PC-3 (cell line): ENCODE measurements at regions not wholly inside any gene's neighbourhood (a gene's known extent, or its start where the extent isn't known, plus 50 kb on each side); places are given as distances from the start of the nearest gene placed in this dataset.
A peak's percentile ranks its signal among the peaks of the same experiment; 100 is the strongest.

ENCODE experiments used
- ATAC-seq: fragments of 200-7000 bp; cut with Tn5 transposase; 2 replicates; pipeline ENCODE4 v1.9.1; 2020; ENCODE audit warnings: mild to moderate bottlenecking, moderate library complexity
- BruUV-seq: library from RNA; stranded (reverse); fragments of 400-500 nt; replicated peaks from 2 replicates; lab custom pipeline; 2021; lab: Mats Ljungman, UMichigan
- CTCF ChIA-PET: fragments of 300-600 bp; sonication (Branson Sonifier 250); formaldehyde crosslinking; loops from one replicate; lab custom pipeline; 2022; ENCODE audit warnings: antibody characterized with exemption; lab: Charles Lee
- POLR2A ChIA-PET: fragments of 300-600 bp; sonication (Branson Sonifier 250); formaldehyde crosslinking; loops from one replicate; lab custom pipeline; 2022; ENCODE audit warnings: antibody characterized with exemption; ENCODE audit not compliant: unreplicated experiment; lab: Charles Lee
- DNase-seq: peaks from one replicate; pipeline ENCODE4 v3.0.0-alpha.2; 2015
- H2AFZ ChIP-seq: fragments of 300-600 bp; sonication (generic); 2 replicates; pipeline ENCODE4 v1.6.0; 2016; ENCODE audit warnings: antibody characterized with exemption, low read length
- H3F3A ChIP-seq: fragments of 300-600 bp; sonication (generic); one replicate; pipeline ENCODE4 v1.6.0; 2017; ENCODE audit warnings: antibody characterized with exemption, low read length, control low read depth, mild to moderate bottlenecking; ENCODE audit not compliant: unreplicated experiment
- H3K27ac ChIP-seq: fragments of 300-600 bp; sonication (generic); 2 replicates; pipeline ENCODE4 v1.5.1; 2016; ENCODE audit warnings: mild to moderate bottlenecking, low read length
- H3K27me3 ChIP-seq: fragments of 300-600 bp; sonication (generic); 2 replicates; pipeline ENCODE4 v1.6.1; 2016; ENCODE audit warnings: low read length, mixed read lengths
- H3K36me3 ChIP-seq: fragments of 300-600 bp; sonication (generic); 2 replicates; pipeline ENCODE4 v1.6.1; 2016; ENCODE audit warnings: low read depth, mixed run types, low read length, mixed read lengths
- H3K4me1 ChIP-seq: fragments of 300-600 bp; sonication (generic); 2 replicates; pipeline ENCODE4 v1.5.1; 2016; ENCODE audit warnings: low read length; ENCODE audit not compliant: insufficient read depth
- H3K4me2 ChIP-seq: fragments of 300-600 bp; sonication (generic); 2 replicates; pipeline ENCODE4 v1.6.0; 2016; ENCODE audit warnings: low read length
- H3K4me3 ChIP-seq: fragments of 300-600 bp; sonication (generic); 2 replicates; pipeline ENCODE4 v1.5.1; 2016; ENCODE audit warnings: mild to moderate bottlenecking, low read length, mixed read lengths
- H3K79me2 ChIP-seq: fragments of 300-600 bp; sonication (generic); 2 replicates; pipeline ENCODE4 v1.6.1; 2017; ENCODE audit warnings: low read length, mixed read lengths
- H3K9ac ChIP-seq: fragments of 300-600 bp; sonication (generic); 2 replicates; pipeline ENCODE4 v1.6.0; 2016; ENCODE audit warnings: mild to moderate bottlenecking, low read length
- H3K9me2 ChIP-seq: fragments of 300-600 bp; sonication (generic); replicated peaks from 2 replicates; pipeline ENCODE4 v1.6.1; 2016; ENCODE audit warnings: mixed run types, low read length, mixed read lengths
- H3K9me3 ChIP-seq: fragments of 300-600 bp; sonication (generic); 2 replicates; pipeline ENCODE4 v1.6.1; 2016; ENCODE audit warnings: low read length, mixed read lengths
- H4K20me1 ChIP-seq: fragments of 300-600 bp; sonication (generic); 2 replicates; pipeline ENCODE4 v1.6.1; 2016; ENCODE audit warnings: low read length, mixed read lengths
- CTCF ChIP-seq: fragments of 300-600 bp; sonication (generic); conservative IDR thresholded peaks from 2 replicates; pipeline ENCODE4 v1.5.1; 2017; ENCODE audit warnings: antibody characterized with exemption, low read depth, mild to moderate bottlenecking, low read length
- EZH2 ChIP-seq: fragments of 300-600 bp; sonication (generic); IDR thresholded peaks from one replicate; pipeline ENCODE4 v1.6.1; 2017; ENCODE audit warnings: antibody characterized with exemption, mild to moderate bottlenecking, low read length; ENCODE audit not compliant: unreplicated experiment
- EZH2phosphoT487 ChIP-seq: fragments of 300-600 bp; sonication (generic); IDR thresholded peaks from 2 replicates; pipeline ENCODE4 v1.6.1; 2018; ENCODE audit warnings: mild to moderate bottlenecking, antibody characterized with exemption, low read length, borderline replicate concordance
- intact Hi-C: fragments of 100-400 bp; cut with micrococcal nuclease; formaldehyde crosslinking; loops from 2 replicates; pipeline ENCODE4 v1.9.0; 2023

- no peaks in the 10 kb centered on the region for H3K9me2 ChIP-seq
- BruUV-seq: no TSS peak
- no peak for TF ChIP-seq CTCF
- TF ChIP-seq EZH2: no peak
- no peak for TF ChIP-seq EZH2phosphoT487
- peak; percentile 77 for ATAC-seq
- CTCF ChIA-PET: no interaction called here
- H3K4me2 ChIP-seq: no peak overlapping the region
- intact Hi-C loops: no loop called here
- no peaks in the 10 kb centered on the region for H3K27me3 ChIP-seq
- no peaks in the 10 kb centered on the region for H3K79me2 ChIP-seq
- no peak overlapping the region for H3K9ac ChIP-seq
- H3F3A ChIP-seq: no peaks in the 10 kb centered on the region
- DNase-seq: peak; percentile 82
- H4K20me1 ChIP-seq: no peaks in the 10 kb centered on the region
- H3K36me3 ChIP-seq: no peaks in the 10 kb centered on the region
- peak overlapping the region; percentile 56 for H3K27ac ChIP-seq
- H3K9me3 ChIP-seq: no peaks in the 10 kb centered on the region; the same call in 1 of the 2 replicates
- POLR2A ChIA-PET: no interaction called here
- H3K4me3 ChIP-seq: no peak overlapping the region
- H2AFZ ChIP-seq: no peak overlapping the region
- peaks cover 6% of the 10 kb centered on the region for H3K4me1 ChIP-seq
Measured at GRCh38 chr1:29719253-29719652, 482.9 kb downstream of the PTPRU start.

- ChIA-PET POLR2A (no interaction called here), CTCF (no interaction called here)
- Histone ChIP-seq H3F3A (no peaks in the 10 kb centered on the region), H3K27ac (no peak overlapping the region), H3K9ac (no peak overlapping the region), H3K27me3 (no peaks in the 10 kb centered on the region), H3K4me3 (no peak overlapping the region), H4K20me1 (no peaks in the 10 kb centered on the region), H3K9me3 (no peaks in the 10 kb centered on the region; the same call in 1 of the 2 replicates), H3K79me2 (no peaks in the 10 kb centered on the region), H3K4me2 (no peak overlapping the region), H2AFZ (no peak overlapping the region), H3K9me2 (no peaks in the 10 kb centered on the region), H3K36me3 (no peaks in the 10 kb centered on the region), H3K4me1 (peaks cover 6% of the 10 kb centered on the region)
- ATAC-seq (no peak), DNase-seq (no peak)
- TF ChIP-seq CTCF (no peak), EZH2 (no peak), EZH2phosphoT487 (no peak)
- BruUV-seq: no TSS peak
- intact Hi-C loops: no loop called here
Measured at GRCh38 chr1:29718791-29719190, 482.5 kb downstream of the PTPRU start.

- H2AFZ ChIP-seq: no peak overlapping the region
- H3K9me2 ChIP-seq: no peaks in the 10 kb centered on the region
- H3K79me2 ChIP-seq: no peaks in the 10 kb centered on the region
- no peaks in the 10 kb centered on the region for H3F3A ChIP-seq
- ChIA-PET POLR2A (no interaction called here), CTCF (no interaction called here)
- no peaks in the 10 kb centered on the region for H4K20me1 ChIP-seq
- no peak for TF ChIP-seq CTCF
- TF ChIP-seq EZH2: no peak
- TF ChIP-seq EZH2phosphoT487: no peak
- BruUV-seq: no TSS peak
- H3K36me3 ChIP-seq: no peaks in the 10 kb centered on the region
- H3K9ac ChIP-seq: no peak overlapping the region
- ATAC-seq (no peak), DNase-seq (no peak)
- intact Hi-C loops: no loop called here
- no peaks in the 10 kb centered on the region for H3K9me3 ChIP-seq
- no peak overlapping the region for H3K4me3 ChIP-seq
- H3K27ac ChIP-seq: no peak overlapping the region
- H3K4me2 ChIP-seq: no peak overlapping the region
- H3K27me3 ChIP-seq: no peaks in the 10 kb centered on the region
- H3K4me1 ChIP-seq: peaks cover 23% of the 10 kb centered on the region
Measured at GRCh38 chr1:29716306-29716705, 480.0 kb downstream of the PTPRU start.
